Caco-2 (cell line): ENCODE measurements at regions not wholly inside any gene's neighbourhood (a gene's known extent, or its start where the extent isn't known, plus 50 kb on each side); places are given as distances from the start of the nearest gene placed in this dataset.

Experiments
- BruUV-seq: library from RNA; stranded (reverse); fragments of 400-500 nt; replicated peaks from 2 replicates; lab custom pipeline; 2021; lab: Mats Ljungman, UMichigan
- CTCF ChIA-PET: fragments of 300-600 bp; sonication (Branson Sonifier 250); formaldehyde crosslinking; loops from one replicate; lab custom pipeline; 2022; ENCODE audit warnings: antibody characterized with exemption; lab: Charles Lee
- POLR2A ChIA-PET: fragments of 300-600 bp; sonication (Branson Sonifier 250); formaldehyde crosslinking; loops from one replicate; lab custom pipeline; 2022; ENCODE audit warnings: antibody characterized with exemption; lab: Charles Lee
- DNase-seq, 2 experiments: peaks; one replicate each; pipeline versions ENCODE4 v3.0.0 to v3.0.0-alpha.2; 2020 to 2022
- H3K27me3 ChIP-seq: replicated peaks from 2 replicates; pipeline ENCODE4 v1.6.0; 2011; ENCODE audit warnings: low read length; ENCODE audit not compliant: control insufficient read depth, insufficient read depth
- H3K36me3 ChIP-seq: 2 replicates; pipeline ENCODE4 v1.5.1; 2011; ENCODE audit warnings: low read length; ENCODE audit not compliant: control insufficient read depth, insufficient read depth
- H3K4me1 ChIP-seq: fragments of 250-450 bp; sonication (Bioruptor Pico); 2 replicates; pipeline ENCODE4 v1.5.1; 2020; ENCODE audit warnings: mild to moderate bottlenecking
- H3K4me3 ChIP-seq: 2 replicates; pipeline ENCODE4 v1.5.1; 2011; ENCODE audit warnings: low read depth, mild to moderate bottlenecking, control low read depth, low read length
- H3K9me3 ChIP-seq: fragments of 250-450 bp; sonication (Bioruptor Pico); 2 replicates; pipeline ENCODE4 v1.5.1; 2020; ENCODE audit warnings: mild to moderate bottlenecking, moderate library complexity
- H3K27ac Mint-ChIP-seq: one replicate; pipeline ENCODE4 v1.8.0; 2022; ENCODE audit warnings: mixed read lengths; ENCODE audit not compliant: unreplicated experiment
- H3K27me3 Mint-ChIP-seq: one replicate; pipeline ENCODE4 v1.8.0; 2022; ENCODE audit warnings: mixed read lengths; ENCODE audit not compliant: insufficient read depth, unreplicated experiment
- H3K36me3 Mint-ChIP-seq: one replicate; pipeline ENCODE4 v1.8.0; 2022; ENCODE audit warnings: mild to moderate bottlenecking, mixed read lengths; ENCODE audit not compliant: insufficient read depth, unreplicated experiment
- H3K4me1 Mint-ChIP-seq: one replicate; pipeline ENCODE4 v1.8.0; 2022; ENCODE audit warnings: low read depth, mixed read lengths; ENCODE audit not compliant: unreplicated experiment
- H3K4me3 Mint-ChIP-seq: one replicate; pipeline ENCODE4 v1.8.0; 2022; ENCODE audit warnings: mild to moderate bottlenecking, moderate library complexity, mixed read lengths; ENCODE audit not compliant: unreplicated experiment
- H3K9me3 Mint-ChIP-seq: one replicate; pipeline ENCODE4 v1.8.0; 2022; ENCODE audit warnings: mixed read lengths; ENCODE audit not compliant: unreplicated experiment
- CTCF ChIP-seq, 2 experiments: fragments of 200-600 bp in 1 of 2; IDR thresholded peaks; 1 replicate in 1 of 2; 2 replicates in 1 of 2; pipeline versions ENCODE4 v1.5.1 to v1.8.0; 2011 to 2022; ENCODE audit warnings: antibody characterized with exemption in 1 of 2, control low read depth in 1 of 2, inconsistent platforms in 1 of 2, low read depth in 1 of 2, low read length in 1 of 2, mild to moderate bottlenecking in 1 of 2, moderate library complexity in 1 of 2; ENCODE audit not compliant: insufficient read depth in 1 of 2, severe bottlenecking in 1 of 2, unreplicated experiment in 1 of 2
- intact Hi-C: fragments of 100-400 bp; cut with micrococcal nuclease; formaldehyde crosslinking; loops from one replicate; pipeline ENCODE4 v1.10.0; 2022; ENCODE audit not compliant: unreplicated experiment

- BruUV-seq = no TSS peak
- TF ChIP-seq CTCF (IDR thresholded peaks at IDR 0.05; ENCODE audit: insufficient read depth in 1 of 2, low read depth in 1 of 2, low read length in 1 of 2, severe bottlenecking in 1 of 2, unreplicated experiment in 1 of 2) = no peak
Observed at GRCh38 chr12:130078852-130079251, 83.4 kb upstream of the FZD10 start.

GRCh38 chr12:130079279-130079678 is 83.0 kb upstream of the FZD10 start:
- ChIA-PET POLR2A (no interaction called here), CTCF (no interaction called here)
- BruUV-seq = no TSS peak
- 0 out of 2 replicates have a peak, but pooled peaks cover 4% of the 10 kb centered on the region for H3K9me3 ChIP-seq
- H3K4me1 ChIP-seq = no peaks in the 10 kb centered on the region
- no peak overlapping the region for H3K27ac Mint-ChIP-seq
- no peak overlapping the region for H3K4me3 Mint-ChIP-seq
- no peaks in the 10 kb centered on the region for H3K27me3 ChIP-seq
- no peak for DNase-seq
- no peak for TF ChIP-seq CTCF (IDR thresholded peaks at IDR 0.05; ENCODE audit: insufficient read depth in 1 of 2, low read depth in 1 of 2, low read length in 1 of 2, severe bottlenecking in 1 of 2, unreplicated experiment in 1 of 2)
- no peak overlapping the region for H3K4me3 ChIP-seq
- H3K27me3 Mint-ChIP-seq = no peaks in the 10 kb centered on the region
- no peaks in the 10 kb centered on the region for H3K4me1 Mint-ChIP-seq
- peaks cover 31% of the 10 kb centered on the region for H3K9me3 Mint-ChIP-seq
- no peaks in the 10 kb centered on the region for H3K36me3 Mint-ChIP-seq
- intact Hi-C loops = no loop called here
- H3K36me3 ChIP-seq = no peaks in the 10 kb centered on the region

More at GRCh38 chr12:130078852-130079251, 83.4 kb upstream of the FZD10 start:
- Mint-ChIP-seq H3K27me3 (no peaks in the 10 kb centered on the region), H3K36me3 (no peaks in the 10 kb centered on the region), H3K9me3 (peaks cover 31% of the 10 kb centered on the region), H3K4me1 (no peaks in the 10 kb centered on the region), H3K4me3 (no peak overlapping the region), H3K27ac (no peak overlapping the region)
- intact Hi-C loops = no loop called here
- Histone ChIP-seq H3K4me3 (no peak overlapping the region), H3K27me3 (no peaks in the 10 kb centered on the region), H3K36me3 (no peaks in the 10 kb centered on the region), H3K4me1 (no peaks in the 10 kb centered on the region), H3K9me3 (0 out of 2 replicates have a peak, but pooled peaks cover 4% of the 10 kb centered on the region)
- DNase-seq = no peak
- CTCF ChIA-PET = no interaction called here
- POLR2A ChIA-PET = no interaction called here

GRCh38 chr12:130080205-130080604 is 82.1 kb upstream of the FZD10 start:
- ChIA-PET CTCF (no interaction called here), POLR2A (no interaction called here)
- no peaks in the 10 kb centered on the region for H3K27me3 Mint-ChIP-seq
- H3K27ac Mint-ChIP-seq = no peak overlapping the region
- Histone ChIP-seq H3K4me3 (no peak overlapping the region), H3K9me3 (0 out of 2 replicates have a peak, but pooled peaks cover 4% of the 10 kb centered on the region), H3K4me1 (no peaks in the 10 kb centered on the region), H3K36me3 (no peaks in the 10 kb centered on the region), H3K27me3 (no peaks in the 10 kb centered on the region)
- no peaks in the 10 kb centered on the region for H3K4me1 Mint-ChIP-seq
- TF ChIP-seq CTCF (IDR thresholded peaks at IDR 0.05; ENCODE audit: insufficient read depth in 1 of 2, low read depth in 1 of 2, low read length in 1 of 2, severe bottlenecking in 1 of 2, unreplicated experiment in 1 of 2) = no peak
- BruUV-seq = no TSS peak
- DNase-seq = no peak
- intact Hi-C loops = no loop called here
- H3K36me3 Mint-ChIP-seq = no peaks in the 10 kb centered on the region
- no peak overlapping the region for H3K4me3 Mint-ChIP-seq
- H3K9me3 Mint-ChIP-seq = peaks cover 31% of the 10 kb centered on the region
